ENCODE measurements at regions not wholly inside any gene's neighbourhood (a gene's known extent, or its start where the extent isn't known, plus 50 kb on each side); places are given as distances from the start of the nearest gene placed in this dataset.

GRCh38 chr1:209335178-209335577 lies 248.3 kb upstream of the CAMK1G start:
- TF ChIP-seq POLR2AphosphoS5 (IDR thresholded peaks at IDR 0.05; ENCODE audit: low read depth, low read length) (no peak), POLR2A (IDR thresholded peaks at IDR 0.05; ENCODE audit: low read depth, low read length) (no peak)

Data from GM12892 (cell line).